ENCODE measurements at regions not wholly inside any gene's neighbourhood (a gene's known extent, or its start where the extent isn't known, plus 50 kb on each side); places are given as distances from the start of the nearest gene placed in this dataset.

GRCh38 chr15:91435113-91435512 lies 335.1 kb downstream of the SV2B start:
- no TSS peak for BruUV-seq (replicated peaks)
- Histone ChIP-seq H3K4me1 (ENCODE audit: control insufficient read depth in 1 of 2, insufficient read depth in 2 of 2, low read length in 2 of 2) (no peaks in the 10 kb centered on the region), H3K9me3 (ENCODE audit: control insufficient read depth in 1 of 2, insufficient read depth in 1 of 2, low read depth in 1 of 2, low read length in 2 of 2) (no peaks in the 10 kb centered on the region), H3K79me2 (ENCODE audit: insufficient read depth, low read length) (no peaks in the 10 kb centered on the region), H3K4me2 (ENCODE audit: low read length) (no peak overlapping the region), H3K27ac (ENCODE audit: low read depth, low read length) (no peak overlapping the region), H2AFZ (ENCODE audit: low read depth, low read length, poor library complexity, severe bottlenecking) (no peak overlapping the region), H3K9ac (ENCODE audit: low read length) (no peak overlapping the region), H3K27me3 (ENCODE audit: insufficient read depth, low read length) (no peaks in the 10 kb centered on the region), H4K20me1 (ENCODE audit: insufficient read depth) (no peaks in the 10 kb centered on the region), H3K9me2 (ENCODE audit: insufficient read depth) (no peaks in the 10 kb centered on the region), H3K4me3 (replicated peaks in 1 of 2; ENCODE audit: low read depth in 1 of 2, low read length in 2 of 2) (no peak overlapping the region), H3K36me3 (ENCODE audit: control insufficient read depth in 1 of 2, insufficient read depth in 2 of 2, low read length in 2 of 2) (no peaks in the 10 kb centered on the region)
- no peak for ATAC-seq
- CTCF ChIA-PET, result no interaction called here
- DNase-seq (ENCODE audit: low read depth, low spot score), result no peak
- intact Hi-C loops (cut with micrococcal nuclease), result no loop called here
- POLR2A ChIA-PET, result no interaction called here
- RAD21 ChIA-PET (ENCODE audit: low non-redundant PET in 1 of 2, low total read pairs in 2 of 2, uncharacterized antibody in 2 of 2, unreplicated experiment in 2 of 2), result no interaction called here
- TF ChIP-seq FOSL1 (IDR thresholded peaks at IDR 0.05; ENCODE audit: low read depth) (no peak), EZH2phosphoT487 (IDR thresholded peaks at IDR 0.05; ENCODE audit: borderline replicate concordance) (no peak), REST (IDR thresholded peaks at IDR 0.05; ENCODE audit: low read depth) (no peak), POLR2AphosphoS5 (IDR thresholded peaks at IDR 0.05; ENCODE audit: low read depth, low read length) (no peak), ATF3 (IDR thresholded peaks at IDR 0.05) (no peak), ZBTB33 (IDR thresholded peaks at IDR 0.05; ENCODE audit: extremely low read depth, insufficient replicate concordance, low read length) (no peak), JUND (IDR thresholded peaks at IDR 0.05) (no peak), POLR2A (IDR thresholded peaks at IDR 0.05; ENCODE audit: borderline replicate concordance, extremely low read depth, insufficient read depth, insufficient read length) (no peak), ZNF274 (IDR thresholded peaks at IDR 0.05; ENCODE audit: low read depth, low read length) (no peak), SRF (IDR thresholded peaks at IDR 0.05; ENCODE audit: low read depth) (no peak)

Measured in HCT116 (cell line).